OCI-LY7 (cell line): ENCODE measurements at regions not wholly inside any gene's neighbourhood (a gene's known extent, or its start where the extent isn't known, plus 50 kb on each side); places are given as distances from the start of the nearest gene placed in this dataset.

ENCODE experiments used
- BruUV-seq: library from RNA; stranded (reverse); fragments of 400-500 nt; replicated peaks from 2 replicates; lab custom pipeline; 2021; lab: Mats Ljungman, UMichigan
- CTCF ChIA-PET: fragments of 300-600 bp; sonication (Branson Sonifier 250); formaldehyde crosslinking; loops from one replicate; lab custom pipeline; 2022; ENCODE audit warnings: antibody characterized with exemption; ENCODE audit not compliant: unreplicated experiment; lab: Charles Lee
- POLR2A ChIA-PET: fragments of 300-600 bp; sonication (Branson Sonifier 250); formaldehyde crosslinking; loops from one replicate; lab custom pipeline; 2022; ENCODE audit warnings: antibody characterized with exemption; lab: Charles Lee
- DNase-seq: peaks from one replicate; pipeline ENCODE4 v3.0.0-alpha.2; 2015; ENCODE audit warnings: low spot score
- H2AFZ ChIP-seq: fragments of 200-600 bp; sonication (generic), shearing (Covaris generic); 2 replicates; pipeline ENCODE4 v1.6.1; 2014; ENCODE audit warnings: mild to moderate bottlenecking, antibody characterized with exemption, low read length, moderate library complexity
- H3K27ac ChIP-seq: fragments of 200-600 bp; sonication (generic); 2 replicates; pipeline ENCODE4 v1.5.1; 2014; ENCODE audit warnings: mixed run types, low read depth, mild to moderate bottlenecking, moderate library complexity, low read length, inconsistent platforms; ENCODE audit not compliant: poor library complexity, severe bottlenecking
- H3K36me3 ChIP-seq: fragments of 200-600 bp; sonication (generic); 2 replicates; pipeline ENCODE4 v1.6.1; 2014; ENCODE audit warnings: mild to moderate bottlenecking, antibody characterized with exemption, low read length, moderate library complexity, mixed read lengths; ENCODE audit not compliant: insufficient read depth
- H3K4me1 ChIP-seq: fragments of 200-600 bp; sonication (generic); 2 replicates; pipeline ENCODE4 v1.5.1; 2014; ENCODE audit warnings: mild to moderate bottlenecking, low read length; ENCODE audit not compliant: insufficient read depth, poor library complexity, severe bottlenecking
- H3K4me2 ChIP-seq: fragments of 200-600 bp; sonication (generic); 2 replicates; pipeline ENCODE4 v1.6.1; 2014; ENCODE audit warnings: mild to moderate bottlenecking, low read length
- H3K4me3 ChIP-seq: fragments of 200-600 bp; sonication (generic); 2 replicates; pipeline ENCODE4 v1.5.1; 2014; ENCODE audit warnings: mild to moderate bottlenecking, low read depth, low read length; ENCODE audit not compliant: poor library complexity, severe bottlenecking
- H3K79me2 ChIP-seq: fragments of 200-600 bp; sonication (generic); 2 replicates; pipeline ENCODE4 v1.6.1; 2016; ENCODE audit warnings: low read depth, mild to moderate bottlenecking, low read length, moderate library complexity, mixed read lengths; ENCODE audit not compliant: insufficient read depth
- H3K9me2 ChIP-seq: fragments of 200-600 bp; sonication (generic); 2 replicates; pipeline ENCODE4 v1.6.1; 2016; ENCODE audit warnings: mild to moderate bottlenecking, low read length, mixed read lengths; ENCODE audit not compliant: insufficient read depth
- H3K9me3 ChIP-seq: fragments of 200-600 bp; sonication (generic); 2 replicates; pipeline ENCODE4 v1.6.1; 2014; ENCODE audit warnings: mild to moderate bottlenecking, mixed run types, low read length, mixed read lengths
- H4K20me1 ChIP-seq: fragments of 200-600 bp; sonication (generic); 2 replicates; pipeline ENCODE4 v1.6.1; 2014; ENCODE audit warnings: mild to moderate bottlenecking, antibody characterized with exemption, low read length, moderate library complexity, mixed read lengths; ENCODE audit not compliant: insufficient read depth
- CTCF ChIP-seq: fragments of 200-600 bp; sonication (generic); conservative IDR thresholded peaks from 2 replicates; pipeline ENCODE4 v1.5.1; 2014; ENCODE audit warnings: mild to moderate bottlenecking, antibody characterized with exemption, low read length, moderate library complexity, mixed read lengths
- EZH2phosphoT487 ChIP-seq: fragments of 200-600 bp; sonication (generic); IDR thresholded peaks from 2 replicates; pipeline ENCODE4 v1.6.1; 2018; ENCODE audit warnings: low read depth, borderline replicate concordance, mild to moderate bottlenecking, mixed run types, antibody characterized with exemption, low read length, moderate library complexity, mixed read lengths
- intact Hi-C: fragments of 100-400 bp; cut with micrococcal nuclease; formaldehyde crosslinking; loops from one replicate; pipeline ENCODE4 v1.10.0; 2022; ENCODE audit not compliant: unreplicated experiment

GRCh38 chr2:105652014-105652796, 92.5 kb upstream of the NCK2 start:
- Histone ChIP-seq H3K9me2 (no peaks in the 10 kb centered on the region), H4K20me1 (no peaks in the 10 kb centered on the region), H3K36me3 (no peaks in the 10 kb centered on the region), H3K4me1 (no peaks in the 10 kb centered on the region), H3K79me2 (no peaks in the 10 kb centered on the region), H3K4me3 (no peak overlapping the region), H3K4me2 (no peak overlapping the region), H2AFZ (no peak overlapping the region), H3K27ac (no peak overlapping the region), H3K9me3 (no peaks in the 10 kb centered on the region)
- no peak for TF ChIP-seq EZH2phosphoT487
- TF ChIP-seq CTCF: no peak
- BruUV-seq: no TSS peak
- ChIA-PET CTCF (no interaction called here), POLR2A (no interaction called here)
- no peak for DNase-seq
- intact Hi-C loops: no loop called here

- ChIA-PET CTCF (no interaction called here), POLR2A (interaction anchor here (0.6 kb wide), 1 partner anchor 136 kb away, joined by 3 read pairs; no protein-coding TSS in a partner anchor)
- Histone ChIP-seq H3K4me1 (no peaks in the 10 kb centered on the region), H3K27ac (no peak overlapping the region), H2AFZ (no peak overlapping the region), H3K36me3 (no peaks in the 10 kb centered on the region), H3K9me2 (no peaks in the 10 kb centered on the region), H3K4me2 (no peak overlapping the region), H3K9me3 (no peaks in the 10 kb centered on the region), H3K79me2 (no peaks in the 10 kb centered on the region), H3K4me3 (no peak overlapping the region), H4K20me1 (no peaks in the 10 kb centered on the region)
- intact Hi-C loops: no loop called here
- TF ChIP-seq CTCF (no peak), EZH2phosphoT487 (no peak)
- no TSS peak for BruUV-seq
- DNase-seq: no peak
Measured at GRCh38 chr2:105649534-105649933, 95.2 kb upstream of the NCK2 start.

GRCh38 chr2:105647731-105648130, 97.0 kb upstream of the NCK2 start:
- intact Hi-C loops: no loop called here
- Histone ChIP-seq H3K4me1 (no peaks in the 10 kb centered on the region), H3K27ac (no peak overlapping the region), H2AFZ (no peak overlapping the region), H4K20me1 (no peaks in the 10 kb centered on the region), H3K9me3 (no peaks in the 10 kb centered on the region), H3K9me2 (no peaks in the 10 kb centered on the region), H3K79me2 (no peaks in the 10 kb centered on the region), H3K4me2 (no peak overlapping the region), H3K36me3 (no peaks in the 10 kb centered on the region), H3K4me3 (no peak overlapping the region)
- ChIA-PET CTCF (no interaction called here), POLR2A (no interaction called here)
- no peak for DNase-seq
- TF ChIP-seq EZH2phosphoT487 (no peak), CTCF (no peak)
- no TSS peak for BruUV-seq
